ENCODE measurements at regions not wholly inside any gene's neighbourhood (a gene's known extent, or its start where the extent isn't known, plus 50 kb on each side); places are given as distances from the start of the nearest gene placed in this dataset.
A peak's percentile ranks its signal among the peaks of the same experiment; 100 is the strongest.

DNA sequence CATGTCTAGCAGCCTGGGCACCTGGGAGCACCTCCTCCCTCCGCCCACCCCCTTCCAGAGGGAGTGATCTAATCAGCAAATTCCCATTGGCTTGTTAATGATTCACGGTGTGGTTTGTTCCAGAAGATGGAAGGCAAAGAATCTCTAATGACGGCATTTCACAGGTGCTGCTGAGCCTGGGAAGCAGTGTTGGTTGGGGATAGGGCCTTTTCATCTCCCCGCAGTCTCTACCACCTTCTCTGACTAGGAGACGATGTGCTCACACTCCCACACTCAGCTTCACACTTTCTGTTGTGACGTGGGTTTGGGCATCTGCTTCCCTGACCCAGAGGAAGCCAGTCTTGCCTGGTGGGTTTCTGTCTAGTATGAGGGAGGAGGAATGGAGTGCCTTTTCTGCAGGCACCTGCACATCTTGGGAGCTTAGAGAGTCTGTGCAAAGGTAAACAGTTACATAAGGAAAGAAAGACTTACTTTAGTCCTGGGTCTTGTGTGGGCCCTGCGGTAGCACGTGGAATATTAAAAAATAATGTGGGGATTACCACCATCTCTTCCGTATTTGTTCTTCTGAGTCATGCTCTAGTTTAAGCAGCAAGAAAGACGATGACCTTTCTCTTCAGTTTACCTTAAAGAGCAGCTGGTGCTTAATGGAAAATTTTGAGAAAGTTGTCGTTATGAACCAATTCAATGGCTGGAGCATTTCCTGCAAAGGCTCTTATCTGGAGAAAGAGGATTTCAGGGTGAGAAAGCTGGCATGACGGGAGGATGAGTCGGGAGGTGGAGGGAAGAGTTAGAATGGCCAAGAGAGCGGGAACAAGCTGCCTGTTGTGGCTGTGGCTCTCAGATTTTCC is 70.6 kb upstream of the ARHGAP5 start:
- Histone ChIP-seq H3K4me1 (peaks cover 9% of the 10 kb centered on the region), H3K27me3 (no peaks in the 10 kb centered on the region), H3K36me3 (ENCODE audit: low read depth, missing control alignments) (no peaks in the 10 kb centered on the region), H3K27ac (peak overlapping the region in 1 of 2 donors; percentile 35), H3K9me3 (no peaks in the 10 kb centered on the region), H3K4me3 (no peak overlapping the region)
- intact Hi-C loops (cut with DNase I; ENCODE audit: low total_unique reads): no loop called here
- TF ChIP-seq CTCF (IDR thresholded peaks at IDR 0.05): no peak
- TF ChIP-seq POLR2A (IDR thresholded peaks at IDR 0.05): no peak
- WGBS, 2 donors: 63 to 65% methylated on average over 14 of the region's 14 CpGs
- DNase-seq: no peak

- DNase-seq: no peak
- no peaks in the 10 kb centered on the region for H3K9me3 ChIP-seq
- no peaks in the 10 kb centered on the region for H3K36me3 ChIP-seq (ENCODE audit: low read depth, missing control alignments)
- intact Hi-C loops (cut with DNase I; ENCODE audit: low total_unique reads): no loop called here
- TF ChIP-seq CTCF (IDR thresholded peaks at IDR 0.05): no peak
- TF ChIP-seq POLR2A (IDR thresholded peaks at IDR 0.05): no peak
- H3K27ac ChIP-seq: no peak overlapping the region
- peaks cover 9% of the 10 kb centered on the region for H3K4me1 ChIP-seq
- no peaks in the 10 kb centered on the region for H3K27me3 ChIP-seq
- H3K4me3 ChIP-seq: no peak overlapping the region
- WGBS, 2 donors: 66 to 74% methylated on average over 2 of the region's 2 CpGs
Measured at GRCh38 chr14:32007755-32008362, 69.2 kb upstream of the ARHGAP5 start.

DNA sequence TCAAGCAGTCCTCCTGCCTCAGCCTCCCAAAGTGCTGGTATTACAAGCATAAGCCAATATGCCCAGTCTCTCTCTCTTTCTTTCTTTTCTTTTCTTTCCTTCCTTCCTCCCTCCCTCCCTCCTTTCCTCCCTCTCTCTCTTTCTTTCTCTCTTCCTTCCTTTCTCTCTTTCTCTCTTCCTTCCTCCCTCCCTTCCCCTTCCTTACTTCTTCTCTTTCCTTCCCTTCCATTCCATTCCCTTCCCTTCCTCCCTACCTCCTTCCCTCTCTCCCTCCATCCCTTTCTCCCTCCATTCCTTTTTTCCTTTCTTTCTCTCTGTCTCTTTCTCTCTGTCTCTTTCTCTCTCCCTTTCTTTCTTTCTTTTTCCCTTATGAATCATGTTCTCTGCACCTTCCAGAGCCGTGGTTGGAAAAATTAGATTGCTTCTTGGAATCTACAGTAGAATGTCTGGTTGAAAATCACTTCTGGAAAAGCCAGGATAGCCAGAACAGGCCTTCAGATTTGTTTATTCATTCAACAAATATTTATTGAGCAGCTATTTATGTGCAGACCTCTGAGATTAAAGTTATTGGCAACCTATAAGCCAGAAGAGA is 68.4 kb upstream of the ARHGAP5 start:
- Histone ChIP-seq H3K27ac (no peak overlapping the region), H3K9me3 (no peaks in the 10 kb centered on the region), H3K4me1 (peaks cover 9% of the 10 kb centered on the region), H3K36me3 (ENCODE audit: low read depth, missing control alignments) (no peaks in the 10 kb centered on the region), H3K27me3 (no peaks in the 10 kb centered on the region), H3K4me3 (no peak overlapping the region)
- intact Hi-C loops (cut with DNase I; ENCODE audit: low total_unique reads): no loop called here
- TF ChIP-seq POLR2A (IDR thresholded peaks at IDR 0.05): no peak
- 87 to 100% methylated on average over 1 of the region's 1 CpG for WGBS, 2 donors
- DNase-seq: no peak

DNA sequence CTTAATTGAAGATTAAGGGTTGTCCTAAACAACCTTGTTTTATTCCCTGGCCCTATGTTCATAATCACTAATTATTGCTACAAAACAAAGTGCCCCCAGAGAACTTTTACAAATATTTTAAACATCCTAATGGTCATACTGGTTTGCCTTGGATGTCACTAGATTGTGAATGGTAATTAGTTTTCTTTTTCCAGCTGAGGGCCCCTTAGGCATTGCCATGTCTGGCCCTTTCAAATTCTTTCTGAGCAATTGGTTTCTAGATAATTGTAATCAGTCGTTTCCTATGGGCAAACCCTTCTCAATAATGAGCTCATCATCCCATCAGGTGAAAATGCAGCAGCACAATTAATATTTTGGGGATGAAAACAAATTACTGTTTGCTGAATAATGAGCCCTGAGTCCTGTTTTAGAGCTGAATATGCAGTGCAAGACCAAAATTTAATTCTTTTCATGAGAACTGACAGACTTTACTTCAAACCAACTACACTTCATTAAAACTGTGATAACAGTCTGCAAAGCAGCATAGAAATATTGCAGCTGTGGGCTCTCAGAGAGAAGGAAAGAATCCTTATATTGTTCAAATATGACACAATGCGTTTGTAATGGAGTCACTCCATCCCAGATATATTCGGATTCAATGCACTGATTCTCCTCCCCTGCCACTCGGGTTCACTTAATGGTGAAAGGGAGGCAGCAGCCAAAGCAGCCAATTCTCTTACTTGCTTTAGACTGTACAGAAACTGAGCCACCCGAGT is 67.7 kb upstream of the ARHGAP5 start:
- intact Hi-C loops (cut with DNase I; ENCODE audit: low total_unique reads): no loop called here
- Histone ChIP-seq H3K9me3 (no peaks in the 10 kb centered on the region), H3K27ac (no peak overlapping the region), H3K27me3 (no peaks in the 10 kb centered on the region), H3K36me3 (ENCODE audit: low read depth, missing control alignments) (no peaks in the 10 kb centered on the region), H3K4me3 (no peak overlapping the region), H3K4me1 (peaks cover 9% of the 10 kb centered on the region)
- no peak for DNase-seq
- WGBS, 2 donors: 71 to 72% methylated on average over 5 of the region's 5 CpGs
- no peak for TF ChIP-seq CTCF (IDR thresholded peaks at IDR 0.05)
- no peak for TF ChIP-seq POLR2A (IDR thresholded peaks at IDR 0.05)
